ENCODE measurements at regions not wholly inside any gene's neighbourhood (a gene's known extent, or its start where the extent isn't known, plus 50 kb on each side); places are given as distances from the start of the nearest gene placed in this dataset.

- TF ChIP-seq EP300 (IDR thresholded peaks at IDR 0.05) (no peak), CTCF (IDR thresholded peaks at IDR 0.05) (no peak)
These were observed 880.2 kb upstream of the CELF4 start for GRCh38 chr18:38445804-38446145.
